ENCODE measurements at regions not wholly inside any gene's neighbourhood (a gene's known extent, or its start where the extent isn't known, plus 50 kb on each side); places are given as distances from the start of the nearest gene placed in this dataset.
"Not testable (repeated sequence)": the region's sequence is repeated elsewhere in the genome, so short reads cannot be mapped to it uniquely, and the experiment has no call there.

DNA sequence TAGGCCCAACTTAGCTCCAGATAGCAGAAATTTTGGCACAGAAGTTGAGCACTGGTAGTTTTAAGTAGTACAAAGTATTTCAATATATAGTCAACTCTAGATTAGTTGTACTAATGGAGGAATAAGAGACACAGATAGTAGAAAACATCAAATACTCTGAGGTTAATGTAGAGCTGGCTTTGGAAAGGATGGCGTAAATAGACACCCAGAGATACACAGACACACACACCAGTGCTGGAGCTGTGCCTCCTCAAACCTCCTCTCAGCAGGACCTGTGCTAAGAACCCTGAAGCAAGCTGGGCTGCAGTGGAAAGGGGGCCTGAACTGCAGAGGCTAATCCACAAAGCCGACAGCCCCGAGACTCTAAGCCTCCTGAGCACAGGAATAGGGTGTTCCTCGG lies 67.0 kb upstream of the EDEM3 start:
- peaks cover 0 to 2% (median 0%) of the 10 kb centered on the region in 5 donors for H3K27me3 Mint-ChIP-seq
- no peaks in the 10 kb centered on the region for H3K36me3 Mint-ChIP-seq
- H3K9me3 Mint-ChIP-seq = peaks cover 0 to 3% (median 0%) of the 10 kb centered on the region in 9 donors
- DNase-seq (no peak), ATAC-seq (no peak)
- H3K27ac Mint-ChIP-seq = peak overlapping the region in 1 of 10 donors; percentile 46
- H3K4me1 Mint-ChIP-seq = peaks cover 0 to 9% (median 3%) of the 10 kb centered on the region in 4 donors
- no peak overlapping the region for H3K4me3 Mint-ChIP-seq
- POLR2A ChIA-PET = no interaction called here

GRCh38 chr1:184820956-184821355 lies 66.3 kb upstream of the EDEM3 start:
- POLR2A ChIA-PET = no interaction called here
- peak overlapping the region in 1 of 10 donors; percentile 12 for H3K27ac Mint-ChIP-seq
- peaks cover 0 to 9% (median 3%) of the 10 kb centered on the region in 4 donors for H3K4me1 Mint-ChIP-seq
- DNase-seq (no peak), ATAC-seq (no peak)
- H3K9me3 Mint-ChIP-seq = peaks cover 0 to 3% (median 0%) of the 10 kb centered on the region in 9 donors
- peaks cover 0 to 2% (median 0%) of the 10 kb centered on the region in 5 donors for H3K27me3 Mint-ChIP-seq
- H3K4me3 Mint-ChIP-seq = no peak overlapping the region
- H3K36me3 Mint-ChIP-seq = no peaks in the 10 kb centered on the region

DNA sequence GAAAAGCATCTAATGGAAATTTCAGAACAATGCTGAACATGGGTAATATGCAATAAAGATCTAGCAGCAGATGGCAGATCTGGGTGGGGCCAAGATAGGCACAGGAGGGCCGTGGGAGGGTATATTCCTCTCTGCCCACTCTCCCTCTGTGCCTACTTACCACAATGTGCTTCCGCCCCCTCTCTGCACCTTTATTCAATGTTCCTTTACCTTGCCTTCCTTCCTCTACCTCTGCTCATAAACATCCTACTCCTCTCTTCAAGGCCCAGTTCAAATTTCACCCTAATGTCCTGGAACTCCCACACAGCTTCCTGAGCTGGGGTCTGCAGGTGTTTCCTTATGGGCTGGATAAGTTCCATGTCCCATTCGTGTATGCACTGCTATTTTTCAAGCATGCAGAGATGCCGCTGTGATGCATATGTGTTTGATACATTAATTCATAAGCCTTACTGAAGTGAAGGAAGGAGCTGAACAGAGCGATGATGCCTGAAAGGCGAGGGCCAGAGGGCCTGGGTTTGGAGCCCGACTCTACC lies 65.6 kb upstream of the EDEM3 start:
- no peak for ATAC-seq
- Mint-ChIP-seq H3K4me1 (peaks cover 0 to 4% (median 2%) of the 10 kb centered on the region in 4 donors), H3K4me3 (peak overlapping the region in 2 of 10 donors; percentile 11 to 24), H3K36me3 (no peaks in the 10 kb centered on the region), H3K27me3 (peaks cover 0 to 2% (median 0%) of the 10 kb centered on the region in 5 donors), H3K9me3 (peaks cover 0 to 3% (median 0%) of the 10 kb centered on the region in 9 donors), H3K27ac (peak overlapping the region in 5 of 10 donors; percentile 5 to 71 (median 45))
- DNase-seq = no peak
- POLR2A ChIA-PET = no interaction called here

DNA sequence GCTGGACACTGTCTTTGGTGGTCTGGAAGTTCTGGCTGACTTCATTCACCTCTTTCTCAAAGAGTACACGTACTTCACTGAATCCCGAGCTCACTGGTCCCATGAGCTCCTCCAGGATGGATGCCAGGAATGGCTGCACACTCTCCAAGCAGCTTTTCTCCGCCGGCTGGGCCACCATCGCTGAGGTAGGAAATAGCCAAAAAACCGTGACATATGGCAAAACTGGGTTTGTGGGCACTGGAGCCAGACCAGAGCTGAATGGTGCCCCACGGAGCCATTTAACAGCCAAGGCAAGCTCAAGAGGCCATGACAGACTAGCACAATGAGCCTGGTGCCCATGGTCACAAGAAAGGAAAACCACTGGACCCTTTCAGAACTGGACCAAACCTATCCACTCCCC lies 64.0 kb upstream of the EDEM3 start:
- Mint-ChIP-seq H3K27ac (no peak overlapping the region), H3K27me3 (peaks cover 0 to 2% (median 0%) of the 10 kb centered on the region in 5 donors), H3K4me3 (no peak overlapping the region), H3K9me3 (peaks cover 0 to 3% (median 0%) of the 10 kb centered on the region in 9 donors), H3K4me1 (peaks cover 0 to 4% (median under 1%) of the 10 kb centered on the region in 4 donors), H3K36me3 (no peaks in the 10 kb centered on the region)
- no peak for DNase-seq
- no peak for ATAC-seq
- POLR2A ChIA-PET = interaction anchor here (0.6 kb wide), 1 partner anchor 9 kb away, joined by 3 read pairs; no protein-coding TSS in a partner anchor

DNA sequence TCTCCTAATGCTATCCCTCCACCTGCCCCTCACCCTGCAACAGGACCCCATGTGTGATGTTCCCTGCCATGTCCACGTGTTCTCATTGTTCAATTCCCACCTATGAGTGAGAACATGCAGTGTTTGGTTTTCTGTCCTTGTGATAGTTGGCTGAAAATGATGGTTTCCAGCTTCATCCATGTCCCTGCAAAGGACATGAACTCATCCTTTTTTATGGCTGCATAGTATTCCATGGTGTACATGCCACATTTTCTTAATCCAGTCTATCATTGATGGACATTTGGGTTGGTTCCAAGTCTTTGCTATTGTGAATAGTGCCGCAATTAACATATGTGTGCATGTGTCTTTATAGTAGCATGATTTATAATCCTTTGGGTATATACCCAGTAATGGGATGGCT lies 62.3 kb upstream of the EDEM3 start:
- H3K27ac Mint-ChIP-seq, DNase-seq, POLR2A ChIA-PET, H3K9me3 Mint-ChIP-seq, H3K36me3 Mint-ChIP-seq, H3K4me3 Mint-ChIP-seq, ATAC-seq, H3K4me1 Mint-ChIP-seq, H3K27me3 Mint-ChIP-seq: not testable (repeated sequence)

DNA sequence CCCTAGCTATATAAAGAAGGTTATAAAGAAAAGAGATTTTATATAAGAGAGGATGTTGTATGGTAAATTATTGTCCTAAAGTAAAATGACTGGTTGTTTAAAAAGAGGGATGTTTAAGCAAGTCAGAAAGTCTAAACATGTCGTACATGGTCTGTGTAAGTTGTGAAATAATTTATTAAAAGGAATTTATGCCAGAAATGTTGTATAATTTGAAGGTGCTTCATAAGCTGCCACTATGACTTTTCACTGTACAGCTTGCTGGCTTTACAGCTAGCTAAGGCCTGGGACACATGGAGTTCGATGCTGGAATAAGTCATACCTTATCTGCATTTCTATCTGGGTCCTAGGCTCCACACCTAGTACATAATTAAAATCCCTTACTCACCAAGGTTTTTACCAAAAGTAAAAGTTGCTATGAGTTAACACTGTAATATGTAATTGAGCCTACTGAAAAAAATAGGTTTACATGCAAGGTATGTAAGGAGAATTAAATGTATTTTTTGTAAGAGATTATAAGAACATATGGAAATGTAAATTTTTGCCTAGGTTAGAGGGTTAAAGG lies 59.0 kb upstream of the EDEM3 start:
- H3K36me3 Mint-ChIP-seq = no peaks in the 10 kb centered on the region
- ATAC-seq (no peak), DNase-seq (no peak)
- POLR2A ChIA-PET = no interaction called here
- H3K4me1 Mint-ChIP-seq = no peaks in the 10 kb centered on the region
- H3K27me3 Mint-ChIP-seq = peaks cover 0 to 2% (median 0%) of the 10 kb centered on the region in 5 donors
- peaks cover 0 to 3% (median 0%) of the 10 kb centered on the region in 9 donors for H3K9me3 Mint-ChIP-seq
- no peak overlapping the region for H3K27ac Mint-ChIP-seq
- H3K4me3 Mint-ChIP-seq = no peak overlapping the region

DNA sequence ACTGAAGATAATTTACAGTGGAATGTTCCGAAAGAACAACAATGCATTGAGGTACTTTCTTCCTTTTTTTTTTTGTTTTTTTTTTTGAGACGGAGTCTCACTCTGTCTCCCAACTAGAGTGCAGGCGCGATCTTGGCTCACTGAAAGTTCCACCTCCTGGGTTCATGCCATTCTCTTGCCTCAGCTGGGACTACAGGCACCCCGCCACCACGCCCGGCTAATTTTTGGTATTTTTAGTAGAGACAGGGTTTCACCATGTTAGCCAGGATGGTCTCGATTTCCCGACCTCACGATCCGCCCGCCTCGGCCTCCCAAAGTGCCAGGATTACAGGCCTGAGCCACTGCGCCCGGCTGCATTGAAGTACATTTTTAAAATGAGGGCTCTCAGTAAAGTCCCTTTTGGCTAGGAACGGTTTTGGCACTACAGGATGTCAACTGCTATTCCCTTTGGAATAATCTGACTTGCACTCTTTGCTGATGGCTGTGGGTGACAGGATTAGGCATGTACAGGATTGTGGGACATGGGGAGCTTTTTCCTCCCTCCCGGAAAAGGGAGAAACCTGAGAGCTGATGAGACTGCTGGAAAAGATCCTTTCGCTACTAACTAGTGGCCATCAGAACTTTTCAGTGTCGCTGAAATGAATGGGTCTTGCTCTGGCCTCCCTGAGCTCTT lies 56.9 kb upstream of the EDEM3 start:
- Mint-ChIP-seq H3K27me3 (no peaks in the 10 kb centered on the region), H3K4me1 (no peaks in the 10 kb centered on the region), H3K27ac (no peak overlapping the region), H3K36me3 (no peaks in the 10 kb centered on the region), H3K4me3 (no peak overlapping the region), H3K9me3 (no peaks in the 10 kb centered on the region)
- POLR2A ChIA-PET = no interaction called here
- DNase-seq (no peak), ATAC-seq (no peak)

DNA sequence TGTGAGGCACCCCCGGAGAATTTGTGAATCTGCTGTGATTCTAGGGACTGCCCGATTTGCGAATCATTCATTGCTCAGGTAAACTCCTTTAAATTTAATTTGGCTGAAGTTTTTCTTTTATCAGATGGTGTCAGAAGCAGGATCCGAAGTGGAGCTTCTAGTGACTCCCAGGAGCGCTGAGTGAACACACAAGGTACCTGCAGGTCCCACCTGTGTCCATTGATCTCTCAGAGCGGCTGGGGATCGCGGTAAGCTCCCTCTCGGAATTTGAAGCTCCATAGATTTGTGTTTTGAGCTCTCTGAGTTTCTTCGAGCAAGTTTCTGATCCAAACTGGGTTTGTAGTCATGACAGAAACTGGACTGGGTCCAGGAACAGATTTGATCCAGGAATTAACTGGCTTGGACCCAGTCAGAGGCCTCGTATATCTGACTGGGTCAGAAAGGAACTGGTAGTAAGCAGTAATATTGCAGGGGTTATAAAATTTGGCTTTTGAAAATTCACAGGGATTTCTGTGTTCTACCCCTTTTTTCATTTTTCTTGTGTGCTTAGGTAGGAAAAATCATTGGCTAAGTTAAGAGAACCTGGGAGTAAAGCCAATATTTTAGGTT lies 56.2 kb upstream of the EDEM3 start:
- Mint-ChIP-seq H3K27me3 (no peaks in the 10 kb centered on the region), H3K9me3 (no peaks in the 10 kb centered on the region), H3K4me1 (peaks cover 0 to under 1% (median 0%) of the 10 kb centered on the region in 4 donors), H3K4me3 (no peak overlapping the region), H3K27ac (peak overlapping the region in 1 of 10 donors; percentile 21), H3K36me3 (no peaks in the 10 kb centered on the region)
- POLR2A ChIA-PET = interaction anchor here (0.6 kb wide), 1 partner anchor 388 kb away, joined by 3 read pairs; no protein-coding TSS in a partner anchor
- DNase-seq (no peak), ATAC-seq (no peak)

DNA sequence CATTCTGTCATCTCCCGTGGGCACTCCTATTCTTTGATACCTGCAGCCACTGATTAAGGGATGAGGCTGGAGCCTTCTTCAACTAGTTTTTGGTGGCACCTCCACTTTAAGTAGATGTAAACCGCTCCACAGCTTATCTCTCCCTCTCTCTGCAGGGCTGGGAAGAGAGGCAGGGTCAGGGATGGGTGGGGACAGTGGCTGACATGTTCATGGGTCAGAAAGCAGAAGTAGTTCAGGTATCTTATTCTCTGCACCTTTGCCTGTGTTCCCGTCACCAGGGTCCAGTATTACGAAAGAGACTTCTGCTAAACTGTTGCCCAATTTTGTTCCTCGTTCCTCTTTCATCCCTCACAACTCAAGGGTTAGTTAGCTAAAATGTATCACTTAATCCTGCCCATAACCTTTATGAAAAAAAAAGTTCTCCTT lies 51.7 kb upstream of the EDEM3 start:
- POLR2A ChIA-PET = no interaction called here
- no peak for ATAC-seq
- peaks cover 2 to 6% (median 2%) of the 10 kb centered on the region in 4 donors for H3K4me1 Mint-ChIP-seq

DNA sequence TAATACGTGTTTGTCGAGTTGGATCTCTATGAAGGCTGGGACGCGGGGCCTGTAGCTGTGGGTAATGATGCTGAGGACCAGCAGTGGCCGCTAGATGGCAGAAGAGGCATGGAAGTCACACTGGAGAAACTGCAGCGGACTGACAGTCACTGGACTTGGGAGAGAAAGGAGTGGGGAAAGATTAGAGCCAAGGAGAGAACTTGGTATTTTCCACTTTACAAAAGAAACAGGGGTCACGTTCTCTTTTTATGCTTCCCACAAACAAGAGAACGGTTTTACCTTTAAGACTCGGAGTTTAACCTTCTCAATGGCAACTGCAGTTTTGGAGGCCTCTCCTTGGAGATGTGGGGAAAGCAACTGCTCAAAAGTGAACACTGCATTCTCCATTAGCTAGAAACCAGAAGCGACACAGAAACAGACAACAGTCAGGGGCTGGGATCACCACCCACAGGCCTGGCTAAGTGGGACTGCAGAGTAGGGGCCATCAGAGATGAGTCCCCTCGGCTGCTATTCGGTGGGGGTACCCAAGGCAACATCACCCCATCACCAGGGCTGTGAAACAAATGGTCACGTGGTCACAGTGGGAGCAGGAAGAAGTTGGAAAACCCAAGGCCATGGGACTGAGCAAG lies 51.1 kb upstream of the EDEM3 start:
- ATAC-seq = peak; percentile 91 to 98

More for the DNA sequence above, 51.7 kb upstream of the EDEM3 start:
- Mint-ChIP-seq H3K27ac (peak overlapping the region in 1 of 10 donors; percentile 32), H3K9me3 (no peaks in the 10 kb centered on the region), H3K36me3 (no peaks in the 10 kb centered on the region), H3K27me3 (peaks cover 0 to 2% (median 0%) of the 10 kb centered on the region in 5 donors), H3K4me3 (no peak overlapping the region)
- no peak for DNase-seq

More for the DNA sequence above, 51.1 kb upstream of the EDEM3 start:
- Mint-ChIP-seq H3K36me3 (no peaks in the 10 kb centered on the region), H3K27ac (peak overlapping the region in 3 of 10 donors; percentile 6 to 58 (median 57)), H3K4me1 (peaks cover 2 to 6% (median 2%) of the 10 kb centered on the region in 4 donors), H3K9me3 (no peaks in the 10 kb centered on the region), H3K4me3 (no peak overlapping the region), H3K27me3 (peaks cover 0 to 2% (median 0%) of the 10 kb centered on the region in 5 donors)
- DNase-seq = peak; percentile 61 to 88 (median 75)
- POLR2A ChIA-PET = no interaction called here
